GM08714 (cell line): ENCODE measurements at regions not wholly inside any gene's neighbourhood (a gene's known extent, or its start where the extent isn't known, plus 50 kb on each side); places are given as distances from the start of the nearest gene placed in this dataset.
"Not testable (repeated sequence)": the region's sequence is repeated elsewhere in the genome, so short reads cannot be mapped to it uniquely, and the experiment has no call there.

Source experiments
- H3K4me3 ChIP-seq: fragments of 200-500 bp; sonication (Bioruptor generic); 2 replicates; pipeline ENCODE4 v1.5.1; 2014; ENCODE audit warnings: mild to moderate bottlenecking, low read length, inconsistent platforms
- ZNF274 ChIP-seq: IDR thresholded peaks from 2 replicates; pipeline ENCODE4 v1.6.1; 2012; ENCODE audit warnings: mild to moderate bottlenecking, low read depth, low read length

DNA sequence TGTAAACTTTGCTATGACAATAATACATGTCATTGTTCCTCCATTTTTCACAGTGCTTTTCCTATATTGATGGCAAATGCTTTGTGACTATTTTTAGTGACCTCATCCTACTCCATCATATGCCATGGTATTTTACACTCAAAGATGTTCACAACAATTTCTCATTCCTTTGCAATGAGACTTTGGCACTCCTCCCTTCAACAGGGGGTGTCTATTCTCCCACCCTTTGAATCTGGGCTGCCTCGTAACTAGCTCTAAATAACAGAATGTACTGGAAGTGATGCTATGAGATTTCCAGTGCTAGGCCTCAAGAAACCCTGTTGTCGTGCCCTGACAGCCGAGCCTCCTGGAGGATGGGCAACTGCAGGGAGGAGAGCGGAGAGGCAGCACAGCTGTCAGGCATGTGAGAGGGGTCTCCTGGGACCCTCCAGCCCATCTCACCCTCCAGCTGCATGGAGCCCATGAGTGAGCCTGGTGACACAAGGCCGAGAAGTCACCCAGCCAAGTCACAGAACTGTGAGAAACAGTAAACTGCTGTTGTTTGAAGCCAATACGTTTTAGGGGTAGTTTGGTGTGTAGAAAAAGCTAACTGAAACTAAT, 103.1 kb upstream of the APCDD1 start:
- no peak for TF ChIP-seq ZNF274
- no peak overlapping the region for H3K4me3 ChIP-seq

GRCh38 chr18:10351858-10352257, 102.6 kb upstream of the APCDD1 start:
- no peak overlapping the region for H3K4me3 ChIP-seq
- TF ChIP-seq ZNF274: no peak

DNA sequence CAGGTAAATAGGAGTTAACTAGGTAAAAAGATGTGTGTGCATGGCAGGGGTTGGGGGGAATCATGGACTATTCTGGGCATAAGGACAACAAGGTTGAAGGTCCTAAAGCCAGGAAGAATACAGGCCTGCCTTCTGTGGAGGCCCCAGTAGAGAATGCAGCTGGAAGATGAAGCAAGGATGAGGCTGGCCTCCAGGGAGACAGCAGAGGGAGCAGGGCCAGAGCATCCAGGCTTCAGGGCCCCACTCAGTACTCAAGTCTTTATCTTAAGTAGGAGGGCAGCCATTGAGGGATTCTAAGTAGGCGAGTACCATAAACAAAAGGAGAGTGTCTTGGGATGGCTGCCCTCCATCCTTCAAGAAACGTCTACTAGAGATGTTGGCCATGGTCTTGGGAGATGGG, 101.8 kb upstream of the APCDD1 start:
- TF ChIP-seq ZNF274: no peak
- H3K4me3 ChIP-seq: no peak overlapping the region

GRCh38 chr18:10353791-10354190, 100.6 kb upstream of the APCDD1 start:
- H3K4me3 ChIP-seq: no peak overlapping the region
- TF ChIP-seq ZNF274: no peak

- H3K4me3 ChIP-seq: no peak overlapping the region
- TF ChIP-seq ZNF274: no peak
These were observed 100.1 kb upstream of the APCDD1 start for GRCh38 chr18:10354241-10354811.

DNA sequence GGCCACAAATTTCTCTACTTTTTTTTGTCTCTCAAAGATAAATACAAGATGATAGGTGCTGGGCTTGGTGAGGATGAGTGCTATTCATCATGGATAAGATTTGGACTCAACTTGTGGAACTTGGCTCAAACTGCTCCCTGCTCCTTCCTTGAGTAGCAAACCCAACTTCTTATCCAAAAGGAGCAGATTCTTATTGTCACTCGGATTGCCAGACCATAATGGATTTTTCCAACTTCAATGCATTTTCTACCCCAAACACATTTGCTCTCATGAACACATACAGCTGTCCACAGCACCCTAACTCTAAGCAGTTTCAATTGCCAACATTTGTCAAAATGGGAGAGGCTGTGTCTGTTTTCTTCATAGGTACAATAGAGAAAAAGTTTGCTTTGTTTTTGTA, 99.5 kb upstream of the APCDD1 start:
- no peak for TF ChIP-seq ZNF274
- no peak overlapping the region for H3K4me3 ChIP-seq

DNA sequence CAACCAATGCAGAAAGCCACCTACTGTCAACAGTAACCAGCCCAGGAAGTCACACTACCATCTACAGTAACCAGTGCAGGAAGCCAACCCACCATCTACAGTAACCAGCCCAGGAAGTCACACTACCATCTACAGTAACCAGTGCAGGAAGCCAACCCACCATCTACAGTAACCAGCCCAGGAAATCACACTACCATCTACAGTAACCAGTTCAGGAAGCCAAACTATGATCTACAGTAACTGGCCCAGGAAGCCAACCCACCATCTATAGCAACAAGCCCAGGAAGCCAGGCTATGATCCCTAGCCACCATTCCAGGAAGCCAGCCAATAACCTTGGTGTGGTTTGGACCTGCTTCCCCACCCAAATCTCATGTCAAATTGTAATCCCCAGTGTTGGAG, 97.4 kb upstream of the APCDD1 start:
- not testable (repeated sequence) for H3K4me3 ChIP-seq

GRCh38 chr18:10361660-10362059, 92.8 kb upstream of the APCDD1 start:
- no peak for TF ChIP-seq ZNF274
- no peak overlapping the region for H3K4me3 ChIP-seq

DNA sequence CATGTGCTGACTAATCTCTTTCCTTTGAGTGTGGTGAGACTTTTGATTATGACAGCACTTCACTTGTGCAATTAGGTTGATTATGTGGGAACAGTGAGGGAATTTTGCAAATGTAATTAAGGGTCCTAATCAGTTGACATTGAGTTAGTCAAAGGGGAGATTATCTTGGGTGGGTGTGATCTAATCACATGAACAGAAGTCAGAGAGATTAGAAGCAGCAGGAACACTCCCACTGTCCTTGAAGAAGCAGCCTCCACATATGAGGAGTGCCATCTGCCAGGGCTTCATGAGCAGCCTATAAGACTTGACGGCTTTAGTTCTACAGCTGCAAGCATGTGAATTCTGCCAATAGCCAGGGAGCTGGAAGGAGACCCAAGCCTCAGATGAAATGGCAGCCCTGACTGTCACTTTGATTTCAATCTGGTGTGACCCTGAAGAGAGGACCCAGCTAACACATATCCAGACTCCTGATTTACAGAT, 89.4 kb upstream of the APCDD1 start:
- TF ChIP-seq ZNF274: no peak
- H3K4me3 ChIP-seq: no peak overlapping the region

- H3K4me3 ChIP-seq: no peak overlapping the region
- no peak for TF ChIP-seq ZNF274
These were observed 88.5 kb upstream of the APCDD1 start for GRCh38 chr18:10365901-10366300.

DNA sequence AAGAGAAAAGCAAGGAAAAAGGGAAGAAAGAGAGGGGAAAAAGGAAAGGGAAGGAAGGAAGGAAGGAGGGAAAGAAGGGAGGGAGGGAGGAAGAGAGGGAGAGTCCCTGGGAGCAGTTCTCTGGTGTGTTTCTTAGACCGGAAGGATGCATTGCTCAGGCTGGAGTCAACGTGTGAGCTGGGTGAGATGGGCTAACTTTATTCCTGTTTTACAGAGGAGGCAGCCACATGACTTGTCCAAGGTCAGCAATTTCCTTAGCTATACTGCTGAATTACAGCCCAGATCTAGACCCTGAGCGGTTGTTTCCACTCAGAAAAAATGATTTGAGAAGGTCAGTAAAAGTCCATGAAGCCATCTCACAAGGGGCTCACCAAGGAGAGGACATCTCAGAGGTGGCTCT, 86.6 kb upstream of the APCDD1 start:
- TF ChIP-seq ZNF274: no peak
- H3K4me3 ChIP-seq: no peak overlapping the region

- H3K4me3 ChIP-seq: no peak overlapping the region
- no peak for TF ChIP-seq ZNF274
These were observed 85.7 kb upstream of the APCDD1 start for GRCh38 chr18:10368456-10369453.

- TF ChIP-seq ZNF274: no peak
- no peak overlapping the region for H3K4me3 ChIP-seq
These were observed 83.7 kb upstream of the APCDD1 start for GRCh38 chr18:10370716-10371115.

DNA sequence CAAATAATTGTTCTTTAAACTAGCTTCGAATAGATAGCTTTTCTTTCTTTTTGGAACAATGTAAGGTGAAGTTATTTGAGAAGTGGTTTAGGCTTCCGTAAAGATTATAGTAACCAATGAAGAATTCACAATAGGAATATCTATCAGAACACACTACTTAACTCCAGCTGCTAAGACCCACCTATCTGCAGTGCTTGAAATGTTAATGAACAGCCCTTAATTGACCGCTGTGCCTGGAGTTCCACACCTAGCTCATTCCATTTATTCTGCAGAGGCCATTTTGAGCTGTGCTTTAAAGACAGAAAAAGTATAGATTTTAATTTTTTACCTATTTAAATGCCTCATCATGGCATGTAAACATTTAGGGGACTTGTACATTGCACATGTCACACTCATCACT, 83.3 kb upstream of the APCDD1 start:
- no peak overlapping the region for H3K4me3 ChIP-seq
- TF ChIP-seq ZNF274: no peak

- no peak overlapping the region for H3K4me3 ChIP-seq
- no peak for TF ChIP-seq ZNF274
These were observed 80.2 kb upstream of the APCDD1 start for GRCh38 chr18:10374195-10374594.
